ENCODE measurements at regions not wholly inside any gene's neighbourhood (a gene's known extent, or its start where the extent isn't known, plus 50 kb on each side); places are given as distances from the start of the nearest gene placed in this dataset.
"Not testable (repeated sequence)": the region's sequence is repeated elsewhere in the genome, so short reads cannot be mapped to it uniquely, and the experiment has no call there.

GRCh38 chr2:121063471-121063870 lies 221.5 kb downstream of the TFCP2L1 start:
- ATAC-seq (no peak), DNase-seq (no peak)
- intact Hi-C loops (cut with DNase I) = no loop called here

GRCh38 chr2:121064186-121064585 lies 220.8 kb downstream of the TFCP2L1 start:
- intact Hi-C loops (cut with DNase I) = no loop called here
- DNase-seq (no peak), ATAC-seq (no peak)

GRCh38 chr2:121065239-121065638 lies 219.8 kb downstream of the TFCP2L1 start:
- intact Hi-C loops (cut with DNase I) = no loop called here
- no peak for ATAC-seq
- DNase-seq = no peak

GRCh38 chr2:121066526-121066925 lies 218.5 kb downstream of the TFCP2L1 start:
- no peak for DNase-seq
- ATAC-seq = no peak
- intact Hi-C loops (cut with DNase I) = no loop called here

GRCh38 chr2:121068851-121069250 lies 216.2 kb downstream of the TFCP2L1 start:
- DNase-seq (no peak), ATAC-seq (no peak)
- intact Hi-C loops (cut with DNase I) = no loop called here

GRCh38 chr2:121069434-121069969 lies 215.5 kb downstream of the TFCP2L1 start:
- no peak for DNase-seq
- ATAC-seq = no peak
- intact Hi-C loops (cut with DNase I) = no loop called here

GRCh38 chr2:121070061-121070460 lies 214.9 kb downstream of the TFCP2L1 start:
- ATAC-seq; DNase-seq; intact Hi-C loops (cut with DNase I): not testable (repeated sequence)

GRCh38 chr2:121071034-121071504 lies 213.9 kb downstream of the TFCP2L1 start:
- ATAC-seq = peak; percentile 48 to 79
- DNase-seq = peak; percentile 76
- intact Hi-C loops (cut with DNase I) = no loop called here

- DNase-seq = no peak
- no peak for ATAC-seq
- intact Hi-C loops (cut with DNase I) = no loop called here
Observed at GRCh38 chr2:121072784-121073183, 212.2 kb downstream of the TFCP2L1 start.

- no peak for ATAC-seq
- intact Hi-C loops (cut with DNase I) = no loop called here
- no peak for DNase-seq
Observed at GRCh38 chr2:121073320-121074210, 211.4 kb downstream of the TFCP2L1 start.

GRCh38 chr2:121074293-121074932 lies 210.6 kb downstream of the TFCP2L1 start:
- DNase-seq = no peak
- ATAC-seq = no peak
- intact Hi-C loops (cut with DNase I) = no loop called here

GRCh38 chr2:121075006-121075551 lies 209.9 kb downstream of the TFCP2L1 start:
- ATAC-seq (peak; percentile 6 to 81), DNase-seq (peak; percentile 61)
- intact Hi-C loops (cut with DNase I) = no loop called here

- DNase-seq (no peak), ATAC-seq (peak in 1 of 2 donors; percentile 8)
- intact Hi-C loops (cut with DNase I) = loop anchor here in 1 of 2 donors (2.0 kb wide), 1 partner anchor 379 kb away; no protein-coding TSS in a partner anchor
Observed at GRCh38 chr2:121075641-121076497, 209.1 kb downstream of the TFCP2L1 start.

- no peak for DNase-seq
- no peak for ATAC-seq
- intact Hi-C loops (cut with DNase I) = loop anchor here in 1 of 2 donors (2.0 kb wide), 1 partner anchor 380 kb away; no protein-coding TSS in a partner anchor
Observed at GRCh38 chr2:121076498-121076820, 208.5 kb downstream of the TFCP2L1 start.

GRCh38 chr2:121076885-121077549 lies 208.0 kb downstream of the TFCP2L1 start:
- DNase-seq (peak; percentile 71), ATAC-seq (peak; percentile 38 to 52)
- intact Hi-C loops (cut with DNase I) = loop anchor here in 1 of 2 donors (2.0 kb wide), 1 partner anchor 380 kb away; no protein-coding TSS in a partner anchor

- intact Hi-C loops (cut with DNase I) = no loop called here
- no peak for DNase-seq
- no peak for ATAC-seq
Observed at GRCh38 chr2:121078899-121079298, 206.1 kb downstream of the TFCP2L1 start.

- peak in 1 of 2 donors; percentile 35 for ATAC-seq
Observed at GRCh38 chr2:121080013-121080772, 204.8 kb downstream of the TFCP2L1 start.

More at GRCh38 chr2:121080013-121080772, 204.8 kb downstream of the TFCP2L1 start:
- no peak for DNase-seq
- intact Hi-C loops (cut with DNase I) = loop anchor here in 1 of 2 donors (1.0 kb wide), 1 partner anchor 385 kb away; no protein-coding TSS in a partner anchor

Data from left cardiac atrium (tissue), 4 donors.